Fibroblast of lung (primary cell): ENCODE measurements at regions not wholly inside any gene's neighbourhood (a gene's known extent, or its start where the extent isn't known, plus 50 kb on each side); places are given as distances from the start of the nearest gene placed in this dataset.

ENCODE experiments used
- DNase-seq, 2 donors: peaks; one replicate each; pipeline versions ENCODE4 v3.0.0 to v3.0.0-alpha.2; 2010; ENCODE audit warnings: low read depth in 2 of 2
- H2AFZ ChIP-seq: 2 replicates; pipeline ENCODE4 v1.5.1; 2012; ENCODE audit warnings: low read length, control low read depth, inconsistent platforms
- H3K27ac ChIP-seq: 2 replicates; pipeline ENCODE4 v1.5.1; 2011; ENCODE audit warnings: low read length, control low read depth; ENCODE audit not compliant: insufficient read depth
- H3K27me3 ChIP-seq: 2 replicates; pipeline ENCODE4 v1.5.1; 2011; ENCODE audit warnings: mild to moderate bottlenecking, low read length; ENCODE audit not compliant: control insufficient read depth, insufficient read depth
- H3K36me3 ChIP-seq: 2 replicates; pipeline ENCODE4 v1.5.1; 2011; ENCODE audit warnings: low read length; ENCODE audit not compliant: control insufficient read depth, insufficient read depth
- H3K4me1 ChIP-seq: 2 replicates; pipeline ENCODE4 v1.5.1; 2011; ENCODE audit warnings: low read length; ENCODE audit not compliant: control insufficient read depth, insufficient read depth; ENCODE audit errors: extremely low read depth
- H3K4me2 ChIP-seq: 2 replicates; pipeline ENCODE4 v1.5.1; 2011; ENCODE audit warnings: low read length, control low read depth; ENCODE audit not compliant: insufficient read depth; ENCODE audit errors: extremely low read depth
- H3K4me3 ChIP-seq, 4 experiments: fragments of 200-600 bp in 1 of 4; sonication (generic) in 1 of 4; replicated peaks in 1 of 4; 2 replicates each; pipeline ENCODE4 v1.5.1; 2011 to 2016; ENCODE audit warnings: low read length in 4 of 4, low read depth in 3 of 4, mild to moderate bottlenecking in 3 of 4, control low read depth in 2 of 4, inconsistent platforms in 1 of 4, mixed read lengths in 1 of 4; ENCODE audit not compliant: insufficient read depth in 1 of 4; ENCODE audit errors: control extremely low read depth in 1 of 4
- H3K79me2 ChIP-seq: 2 replicates; pipeline ENCODE4 v1.5.1; 2012; ENCODE audit warnings: mild to moderate bottlenecking, low read length, inconsistent platforms; ENCODE audit not compliant: control insufficient read depth, insufficient read depth
- H3K9ac ChIP-seq: 2 replicates; pipeline ENCODE4 v1.5.1; 2011; ENCODE audit warnings: mild to moderate bottlenecking, low read length, control low read depth; ENCODE audit not compliant: insufficient read depth
- H3K9me3 ChIP-seq: 2 replicates; pipeline ENCODE4 v1.5.1; 2012; ENCODE audit warnings: low read depth, low read length; ENCODE audit not compliant: control insufficient read depth, insufficient read depth
- H4K20me1 ChIP-seq: 2 replicates; pipeline ENCODE4 v1.5.1; 2011; ENCODE audit warnings: low read length; ENCODE audit not compliant: control insufficient read depth, insufficient read depth; ENCODE audit errors: extremely low read depth
- CTCF ChIP-seq, 2 donors: IDR thresholded peaks in 1 of 2; conservative IDR thresholded peaks in 1 of 2; 1 replicate in 1 of 2; 2 replicates in 1 of 2; pipeline ENCODE4 v1.5.1; 2011 to 2012; ENCODE audit warnings: low read length in 2 of 2, control low read depth in 1 of 2, inconsistent platforms in 1 of 2, low read depth in 1 of 2, mild to moderate bottlenecking in 1 of 2
- EZH2 ChIP-seq: IDR thresholded peaks from 2 replicates; pipeline ENCODE4 v1.5.1; 2012; ENCODE audit warnings: low read length, control low read depth, mild to moderate bottlenecking; ENCODE audit errors: missing control alignments

DNA sequence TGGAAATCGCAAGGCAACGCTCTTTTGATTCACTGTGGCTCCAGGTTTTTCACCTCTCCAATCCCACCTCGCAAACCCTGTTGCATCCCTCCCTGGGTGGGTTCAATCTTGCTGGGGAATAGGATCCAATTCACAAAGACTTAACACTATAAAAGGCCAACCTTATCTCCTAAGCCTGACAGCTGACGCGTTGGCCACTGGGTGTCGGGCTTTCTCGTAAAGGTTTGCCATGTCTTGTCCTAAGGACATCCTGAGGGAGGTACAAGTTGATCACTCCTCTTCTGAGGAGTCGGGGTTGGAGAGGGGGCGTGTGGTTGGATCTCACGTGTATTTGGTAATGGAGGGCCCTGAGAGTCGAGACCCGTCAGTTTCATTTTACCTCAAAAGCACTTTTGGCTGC, 112.6 kb upstream of the FZD10 start:
- Histone ChIP-seq H3K27me3 (no peaks in the 10 kb centered on the region), H3K27ac (no peak overlapping the region), H3K4me2 (no peak overlapping the region), H3K36me3 (no peaks in the 10 kb centered on the region), H2AFZ (no peak overlapping the region), H3K9me3 (no peaks in the 10 kb centered on the region), H4K20me1 (no peaks in the 10 kb centered on the region), H3K4me3 (no peak overlapping the region), H3K4me1 (no peaks in the 10 kb centered on the region), H3K9ac (no peak overlapping the region), H3K79me2 (no peaks in the 10 kb centered on the region)
- no peak for TF ChIP-seq CTCF (conservative IDR thresholded peaks at IDR 0.05 in 1 of 2, IDR thresholded peaks at IDR 0.05 in 1 of 2; ENCODE audit: low read depth in 1 of 2, low read length in 2 of 2)
- TF ChIP-seq EZH2, result no peak
- DNase-seq, result no peak

DNA sequence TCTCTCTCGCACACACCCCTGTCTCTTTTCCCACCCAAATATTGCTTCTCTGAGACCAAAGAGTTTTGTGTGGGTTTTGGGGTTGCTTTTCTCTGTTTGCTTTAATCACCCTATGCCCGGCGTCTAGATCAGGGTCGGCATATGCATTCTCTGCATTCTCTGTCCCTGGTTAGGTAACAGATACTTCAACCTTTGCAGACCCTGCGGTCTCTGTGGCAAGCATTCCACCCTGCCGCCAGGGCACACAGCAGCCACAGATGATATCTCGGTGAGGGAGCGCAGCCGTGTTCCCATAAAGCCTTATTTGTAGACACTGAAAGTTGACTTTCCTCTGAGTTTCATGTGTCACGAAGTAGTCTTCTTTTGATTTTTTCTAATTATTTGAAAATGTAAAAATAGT, 110.4 kb upstream of the FZD10 start:
- Histone ChIP-seq H3K9me3 (no peaks in the 10 kb centered on the region), H3K4me1 (no peaks in the 10 kb centered on the region), H3K36me3 (no peaks in the 10 kb centered on the region), H3K27me3 (no peaks in the 10 kb centered on the region), H3K9ac (no peak overlapping the region), H3K4me2 (no peak overlapping the region), H3K79me2 (no peaks in the 10 kb centered on the region), H3K4me3 (no peak overlapping the region), H2AFZ (no peak overlapping the region), H3K27ac (no peak overlapping the region), H4K20me1 (no peaks in the 10 kb centered on the region)
- no peak for TF ChIP-seq EZH2
- TF ChIP-seq CTCF (conservative IDR thresholded peaks at IDR 0.05 in 1 of 2, IDR thresholded peaks at IDR 0.05 in 1 of 2; ENCODE audit: low read depth in 1 of 2, low read length in 2 of 2), result no peak
- DNase-seq, result no peak

GRCh38 chr12:130053651-130054069, 108.6 kb upstream of the FZD10 start:
- no peak for DNase-seq
- no peak overlapping the region for H3K9ac ChIP-seq
- TF ChIP-seq CTCF (conservative IDR thresholded peaks at IDR 0.05 in 1 of 2, IDR thresholded peaks at IDR 0.05 in 1 of 2; ENCODE audit: low read depth in 1 of 2, low read length in 2 of 2) (no peak), EZH2 (no peak)
- no peak overlapping the region for H3K4me2 ChIP-seq
- H3K79me2 ChIP-seq, result no peaks in the 10 kb centered on the region
- no peak overlapping the region for H3K27ac ChIP-seq
- no peaks in the 10 kb centered on the region for H3K36me3 ChIP-seq
- H3K4me1 ChIP-seq, result no peaks in the 10 kb centered on the region
- H2AFZ ChIP-seq, result no peak overlapping the region
- no peaks in the 10 kb centered on the region for H4K20me1 ChIP-seq
- no peaks in the 10 kb centered on the region for H3K27me3 ChIP-seq
- H3K9me3 ChIP-seq, result no peaks in the 10 kb centered on the region
- H3K4me3 ChIP-seq, result no peak overlapping the region
